IMR-90 (cell line): ENCODE measurements at regions not wholly inside any gene's neighbourhood (a gene's known extent, or its start where the extent isn't known, plus 50 kb on each side); places are given as distances from the start of the nearest gene placed in this dataset.

Experiments
- ATAC-seq: fragments of 200-7000 bp; cut with Tn5 transposase; 2 replicates; pipeline ENCODE4 v1.9.1; 2020; ENCODE audit warnings: low read depth, mild to moderate bottlenecking, moderate library complexity
- BruUV-seq: library from RNA; stranded (reverse); fragments of 400-500 nt; replicated peaks from 2 replicates; lab custom pipeline; 2021; lab: Mats Ljungman, UMichigan
- CTCF ChIA-PET: fragments of 300-600 bp; formaldehyde crosslinking; extraction: SDS; loops from one replicate; lab custom pipeline; 2021; ENCODE audit warnings: antibody characterized with exemption; lab: Yijun Ruan, JAX
- POLR2A ChIA-PET: fragments of 300-600 bp; sonication (Branson Sonifier 250); formaldehyde crosslinking; loops from one replicate; lab custom pipeline; 2022; ENCODE audit warnings: antibody characterized with exemption; ENCODE audit not compliant: unreplicated experiment; lab: Charles Lee
- DNase-seq: peaks from one replicate; pipeline ENCODE4 v3.0.0; 2013
- H2AFZ ChIP-seq: replicated peaks from 2 replicates; pipeline ENCODE3; 2013; ENCODE audit warnings: low read length, mild to moderate bottlenecking; ENCODE audit not compliant: poor library complexity
- H2AK5ac ChIP-seq: 2 replicates; pipeline ENCODE4 v1.6.1; 2013; ENCODE audit warnings: low read depth, low read length, inconsistent platforms
- H2AK9ac ChIP-seq: replicated peaks from 2 replicates; pipeline ENCODE3; 2013; ENCODE audit warnings: mild to moderate bottlenecking, low read depth, low read length, moderate library complexity; ENCODE audit not compliant: poor library complexity
- H2BK120ac ChIP-seq: 2 replicates; pipeline ENCODE4 v1.6.1; 2013; ENCODE audit warnings: low read depth, low read length, inconsistent platforms
- H2BK15ac ChIP-seq: 3 replicates; pipeline ENCODE4 v1.6.1; 2013; ENCODE audit warnings: low read depth, low read length, inconsistent platforms
- H2BK20ac ChIP-seq: 2 replicates; pipeline ENCODE4 v1.6.1; 2013; ENCODE audit warnings: low read depth, mild to moderate bottlenecking, inconsistent platforms, low read length, moderate library complexity
- H2BK5ac ChIP-seq: 2 replicates; pipeline ENCODE4 v1.6.1; 2013; ENCODE audit warnings: mild to moderate bottlenecking, low read depth, low read length, inconsistent platforms; ENCODE audit not compliant: poor library complexity, severe bottlenecking
- H3K14ac ChIP-seq: replicated peaks from 2 replicates; pipeline ENCODE4 v1.6.1; 2013; ENCODE audit warnings: low read depth, low read length, inconsistent platforms
- H3K18ac ChIP-seq: 2 replicates; pipeline ENCODE4 v1.6.1; 2013; ENCODE audit warnings: low read depth, low read length, control low read depth
- H3K23ac ChIP-seq: 2 replicates; pipeline ENCODE4 v1.6.1; 2013; ENCODE audit warnings: low read depth, low read length, inconsistent platforms
- H3K27ac ChIP-seq: 2 replicates; pipeline ENCODE4 v1.5.1; 2013; ENCODE audit warnings: mild to moderate bottlenecking, control low read depth, low read length; ENCODE audit not compliant: insufficient read depth
- H3K27me3 ChIP-seq: 2 replicates; pipeline ENCODE4 v1.6.1; 2013; ENCODE audit warnings: low read length; ENCODE audit not compliant: control insufficient read depth, insufficient read depth
- H3K36me3 ChIP-seq: 2 replicates; pipeline ENCODE4 v1.6.1; 2013; ENCODE audit warnings: low read length, mixed read lengths; ENCODE audit not compliant: control insufficient read depth, insufficient read depth
- H3K4ac ChIP-seq: 2 replicates; pipeline ENCODE4 v1.6.1; 2013; ENCODE audit warnings: low read depth, low read length, inconsistent platforms
- H3K4me1 ChIP-seq: 2 replicates; pipeline ENCODE4 v1.6.1; 2013; ENCODE audit warnings: low read length, mixed read lengths; ENCODE audit not compliant: control insufficient read depth, insufficient read depth
- H3K4me2 ChIP-seq: 2 replicates; pipeline ENCODE4 v1.6.1; 2013; ENCODE audit warnings: low read depth, mild to moderate bottlenecking, control low read depth, low read length, moderate library complexity
- H3K4me3 ChIP-seq: 2 replicates; pipeline ENCODE4 v1.5.1; 2013; ENCODE audit warnings: low read depth, mild to moderate bottlenecking, control low read depth, low read length, moderate library complexity; ENCODE audit not compliant: insufficient read depth
- H3K56ac ChIP-seq: 2 replicates; pipeline ENCODE4 v1.6.1; 2013; ENCODE audit warnings: low read length, inconsistent platforms; ENCODE audit not compliant: insufficient read depth; ENCODE audit errors: extremely low read depth
- H3K79me1 ChIP-seq, 2 experiments: 2 replicates each; pipeline ENCODE4 v1.6.1; 2013; ENCODE audit warnings: low read length in 2 of 2, inconsistent platforms in 1 of 2, low read depth in 1 of 2
- H3K9ac ChIP-seq: 2 replicates; pipeline ENCODE4 v1.6.1; 2013; ENCODE audit warnings: low read depth, low read length, control low read depth
- H3K9me1 ChIP-seq: 2 replicates; pipeline ENCODE4 v1.6.1; 2013; ENCODE audit warnings: low read length, inconsistent platforms; ENCODE audit not compliant: insufficient read depth
- H3K9me3 ChIP-seq: 2 replicates; pipeline ENCODE4 v1.6.1; 2013; ENCODE audit warnings: low read length; ENCODE audit not compliant: control insufficient read depth, insufficient read depth
- H4K20me1 ChIP-seq: 2 replicates; pipeline ENCODE4 v1.6.1; 2013; ENCODE audit warnings: low read length, inconsistent platforms; ENCODE audit not compliant: insufficient read depth
- H4K5ac ChIP-seq: 2 replicates; pipeline ENCODE4 v1.6.1; 2013; ENCODE audit warnings: mild to moderate bottlenecking, low read depth, low read length, control low read depth
- H4K8ac ChIP-seq, 2 experiments: 2 replicates each; pipeline ENCODE4 v1.6.1; 2013; ENCODE audit warnings: low read depth in 2 of 2, low read length in 2 of 2, control low read depth in 1 of 2, inconsistent platforms in 1 of 2
- H4K91ac ChIP-seq: 2 replicates; pipeline ENCODE4 v1.6.1; 2013; ENCODE audit warnings: low read depth, low read length, inconsistent platforms; ENCODE audit not compliant: insufficient read depth
- CEBPB ChIP-seq: IDR thresholded peaks from 2 replicates; pipeline ENCODE4 v1.6.1; 2012; ENCODE audit warnings: low read depth, low read length, improper control_type of control experiment
- FOS ChIP-seq: fragments of 150-350 bp; IDR thresholded peaks from 2 replicates; pipeline ENCODE4 v1.6.1; 2016; ENCODE audit warnings: low read depth, low read length
- MAFK ChIP-seq: IDR thresholded peaks from 2 replicates; pipeline ENCODE4 v1.6.1; 2012; ENCODE audit warnings: low read depth, low read length, improper control_type of control experiment
- MXI1 ChIP-seq: IDR thresholded peaks from 2 replicates; pipeline ENCODE4 v1.6.1; 2012; ENCODE audit warnings: low read depth, mild to moderate bottlenecking, low read length, moderate library complexity, borderline replicate concordance
- RAD21 ChIP-seq: IDR thresholded peaks from 2 replicates; pipeline ENCODE4 v1.6.1; 2012; ENCODE audit warnings: low read length, improper control_type of control experiment
- RFX5 ChIP-seq: IDR thresholded peaks from 2 replicates; pipeline ENCODE4 v1.8.0; 2012; ENCODE audit warnings: low read depth, mild to moderate bottlenecking, low read length, moderate library complexity
- WGBS, 2 experiments: methylation state at CpG; one replicate each; pipeline versions ENCODE4 v1.1.5 to v1.1.7; 2013; ENCODE audit warnings: missing lambda C conversion rate in 2 of 2; ENCODE audit not compliant: insufficient read length in 1 of 2; ENCODE audit errors: extremely low coverage in 2 of 2; 5-methylcytosine and 5-hydroxymethylcytosine counted together
- dilution Hi-C: fragments of 300-500 bp; cut with HindIII; formaldehyde crosslinking; loops from one replicate; pipeline ENCODE4 v1.14.3; 2018; ENCODE audit warnings: low sequenced_read_pairs; ENCODE audit not compliant: unreplicated experiment
- in situ Hi-C: fragments of 300-500 bp; cut with MboI; formaldehyde crosslinking; loops from 3 replicates; pipeline ENCODE4 v1.14.3; 2019; ENCODE audit warnings: low sequenced_read_pairs, inconsistent platforms, mixed read lengths
- intact Hi-C: fragments of 100-400 bp; cut with micrococcal nuclease; formaldehyde crosslinking; loops from 2 replicates; pipeline ENCODE4 v1.10.0; 2022

- no peaks in the 10 kb centered on the region for H3K9me1 ChIP-seq
- 0 out of 2 replicates have a peak overlapping the region, but pooled peaks have one; percentile 27 for H2BK120ac ChIP-seq
- ChIA-PET CTCF (no interaction called here), POLR2A (no interaction called here)
- 0 out of 3 replicates have a peak overlapping the region, but pooled peaks have one; percentile 13 for H2BK15ac ChIP-seq
- no peak overlapping the region for H4K8ac ChIP-seq
- H3K36me3 ChIP-seq: no peaks in the 10 kb centered on the region
- no peak overlapping the region for H2AFZ ChIP-seq
- no peak overlapping the region for H3K9ac ChIP-seq
- H2BK5ac ChIP-seq: no peak overlapping the region
- no peak overlapping the region for H3K56ac ChIP-seq
- H3K27ac ChIP-seq: no peak overlapping the region
- no peak overlapping the region for H3K14ac ChIP-seq
- in situ Hi-C loops: no loop called here
- H4K5ac ChIP-seq: no peak overlapping the region
- TF ChIP-seq FOS: no peak
- no peak for TF ChIP-seq CEBPB
- no peak for TF ChIP-seq MAFK
- no peak for TF ChIP-seq RAD21
- TF ChIP-seq MXI1: no peak
- no peak for TF ChIP-seq RFX5
- intact Hi-C loops: loop anchor here (5.0 kb wide), 1 partner anchor 36 kb away; no protein-coding TSS in a partner anchor
- no peak overlapping the region for H3K18ac ChIP-seq
- ATAC-seq (no peak), DNase-seq (no peak)
- no peaks in the 10 kb centered on the region for H4K20me1 ChIP-seq
- WGBS, 2 experiments: no CpG with 5 or more reads among the region's 6 CpGs
- dilution Hi-C loops: no loop called here
- H3K4me3 ChIP-seq: no peak overlapping the region
- no peaks in the 10 kb centered on the region for H3K27me3 ChIP-seq
- no peaks in the 10 kb centered on the region; the same call in 1 of the 2 replicates for H3K4me1 ChIP-seq
- no peak overlapping the region for H3K4me2 ChIP-seq
- BruUV-seq: no TSS peak
- H2AK9ac ChIP-seq: no peak overlapping the region
- no peak overlapping the region for H3K23ac ChIP-seq
- no peak overlapping the region for H3K4ac ChIP-seq
- H2BK20ac ChIP-seq: no peak overlapping the region
- H2AK5ac ChIP-seq: peak overlapping the region; percentile 58; the same call in 1 of the 2 replicates
- H3K9me3 ChIP-seq: no peaks in the 10 kb centered on the region
- no peaks in the 10 kb centered on the region for H3K79me1 ChIP-seq
- no peak overlapping the region; the same call in 1 of the 2 replicates for H4K91ac ChIP-seq
Observed at GRCh38 chr6:134398453-134398852, 80.5 kb upstream of the SGK1 start.
